ENCODE measurements at regions not wholly inside any gene's neighbourhood (a gene's known extent, or its start where the extent isn't known, plus 50 kb on each side); places are given as distances from the start of the nearest gene placed in this dataset.

GRCh38 chr5:13217636-13218035 lies 726.9 kb downstream of the DNAH5 start:
- TF ChIP-seq TAF1 (IDR thresholded peaks at IDR 0.05; ENCODE audit: low read depth, low read length) (no peak), MAX (IDR thresholded peaks at IDR 0.05) (no peak), CTCF (IDR thresholded peaks at IDR 0.05; ENCODE audit: control extremely low read depth in 1 of 3, insufficient read depth in 1 of 3, low read depth in 1 of 3, low read length in 3 of 3) (no peak), HDAC6 (IDR thresholded peaks at IDR 0.05; ENCODE audit: low read depth, low read length) (no peak), POLR2A (IDR thresholded peaks at IDR 0.05; ENCODE audit: control extremely low read depth in 1 of 2, low read depth in 2 of 2, low read length in 2 of 2) (no peak), USF2 (IDR thresholded peaks at IDR 0.05; ENCODE audit: low read length) (no peak), JUN (IDR thresholded peaks at IDR 0.05; ENCODE audit: low read depth, low read length) (no peak), CEBPB (IDR thresholded peaks at IDR 0.05; ENCODE audit: low read depth, low read length) (no peak), NANOG (IDR thresholded peaks at IDR 0.05; ENCODE audit: insufficient read depth, low read depth, low read length, poor library complexity, severe bottlenecking) (no peak), YY1 (IDR thresholded peaks at IDR 0.05; ENCODE audit: low read depth, low read length) (no peak), ATF2 (IDR thresholded peaks at IDR 0.05; ENCODE audit: low read length) (no peak), SIN3A (conservative IDR thresholded peaks at IDR 0.05 in 1 of 2, IDR thresholded peaks at IDR 0.05 in 1 of 2; ENCODE audit: low read depth in 1 of 2, low read length in 2 of 2) (no peak)

Measured in H1 (cell line).